ENCODE measurements at regions not wholly inside any gene's neighbourhood (a gene's known extent, or its start where the extent isn't known, plus 50 kb on each side); places are given as distances from the start of the nearest gene placed in this dataset.

DNA sequence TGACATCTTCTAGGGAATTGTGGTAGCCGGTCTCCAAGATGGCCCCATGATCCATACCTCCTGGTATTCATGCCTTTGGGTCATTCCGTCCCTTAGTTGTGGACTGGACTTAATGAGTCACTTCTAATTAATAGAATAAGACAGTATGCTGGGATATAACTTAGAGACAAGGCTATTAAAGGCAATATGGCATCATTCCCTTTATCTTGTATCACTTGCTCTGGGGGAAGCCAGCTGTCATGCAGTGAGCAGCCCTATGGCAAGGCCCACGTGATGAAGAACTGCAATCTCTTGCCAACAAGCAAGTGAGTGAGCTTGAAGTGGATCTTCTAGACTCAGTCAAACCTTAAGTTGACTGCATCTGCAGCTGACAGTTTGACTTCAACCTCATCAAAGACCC, 97.8 kb upstream of the MED13 start:
- WGBS (ENCODE audit: insufficient coverage), result 80% methylated on average over 1 of the region's 3 CpGs

GRCh38 chr17:62161405-62162148, 96.5 kb upstream of the MED13 start:
- Histone ChIP-seq H3K27ac (ENCODE audit: low read length) (no peak overlapping the region), H3K4me1 (ENCODE audit: control insufficient read depth in 1 of 2, extremely low read depth in 1 of 2, insufficient read depth in 2 of 2, low read length in 2 of 2) (peaks cover 0 to 6% of the 10 kb centered on the region in 2 experiments), H3K9me3 (no peaks in the 10 kb centered on the region), H3K36me3 (ENCODE audit: control insufficient read depth in 2 of 2, extremely low read depth in 1 of 2, insufficient read depth in 1 of 2, low read length in 1 of 2) (no peaks in the 10 kb centered on the region), H3K27me3 (replicated peaks in 1 of 2; ENCODE audit: control insufficient read depth in 2 of 2, extremely low read depth in 1 of 2, insufficient read depth in 2 of 2, low read length in 1 of 2) (no peaks in the 10 kb centered on the region), H3K4me3 (ENCODE audit: control insufficient read depth in 1 of 2, extremely low read depth in 1 of 2, low read length in 1 of 2) (no peak overlapping the region)
- peaks cover 7 to 9% of the 10 kb centered on the region in 2 donors for H3K27me3 Mint-ChIP-seq
- H3K36me3 Mint-ChIP-seq, result no peaks in the 10 kb centered on the region
- no peak for ATAC-seq (replicated peaks in 1 of 4)
- ChIA-PET CTCF (no interaction called here), POLR2A (interaction anchor here in 1 of 2 donors (0.6 kb wide), 1 partner anchor 41 kb away, joined by 4 read pairs; no protein-coding TSS in a partner anchor)
- WGBS (ENCODE audit: insufficient coverage), result no CpG with 5 or more reads among the region's 6 CpGs
- DNase-seq, result no peak
- no peaks in the 10 kb centered on the region for H3K9me3 Mint-ChIP-seq
- H3K4me1 Mint-ChIP-seq, result peaks cover 8 to 9% (median 9%) of the 10 kb centered on the region in 3 donors
- H3K27ac Mint-ChIP-seq, result no peak overlapping the region
- H3K4me3 Mint-ChIP-seq, result no peak overlapping the region

More for the DNA sequence above, 97.8 kb upstream of the MED13 start:
- no peak overlapping the region for H3K27ac ChIP-seq (ENCODE audit: low read length)
- Mint-ChIP-seq H3K27me3 (peaks cover 4 to 6% of the 10 kb centered on the region in 2 donors), H3K4me3 (no peak overlapping the region), H3K9me3 (no peaks in the 10 kb centered on the region), H3K4me1 (peaks cover 8 to 9% (median 9%) of the 10 kb centered on the region in 3 donors), H3K36me3 (no peaks in the 10 kb centered on the region), H3K27ac (no peak overlapping the region)
- no peaks in the 10 kb centered on the region for H3K27me3 ChIP-seq (replicated peaks in 1 of 2; ENCODE audit: control insufficient read depth in 2 of 2, extremely low read depth in 1 of 2, insufficient read depth in 2 of 2, low read length in 1 of 2)
- H3K9me3 ChIP-seq, result no peaks in the 10 kb centered on the region
- ChIA-PET POLR2A (no interaction called here), CTCF (no interaction called here)
- ATAC-seq (replicated peaks in 1 of 4) (no peak), DNase-seq (no peak)
- no peak overlapping the region for H3K4me3 ChIP-seq (ENCODE audit: control insufficient read depth in 1 of 2, extremely low read depth in 1 of 2, low read length in 1 of 2)
- no peaks in the 10 kb centered on the region for H3K36me3 ChIP-seq (ENCODE audit: control insufficient read depth in 2 of 2, extremely low read depth in 1 of 2, insufficient read depth in 1 of 2, low read length in 1 of 2)
- H3K4me1 ChIP-seq (ENCODE audit: control insufficient read depth in 1 of 2, extremely low read depth in 1 of 2, insufficient read depth in 2 of 2, low read length in 2 of 2), result peaks cover 0 to 6% of the 10 kb centered on the region in 2 experiments

DNA sequence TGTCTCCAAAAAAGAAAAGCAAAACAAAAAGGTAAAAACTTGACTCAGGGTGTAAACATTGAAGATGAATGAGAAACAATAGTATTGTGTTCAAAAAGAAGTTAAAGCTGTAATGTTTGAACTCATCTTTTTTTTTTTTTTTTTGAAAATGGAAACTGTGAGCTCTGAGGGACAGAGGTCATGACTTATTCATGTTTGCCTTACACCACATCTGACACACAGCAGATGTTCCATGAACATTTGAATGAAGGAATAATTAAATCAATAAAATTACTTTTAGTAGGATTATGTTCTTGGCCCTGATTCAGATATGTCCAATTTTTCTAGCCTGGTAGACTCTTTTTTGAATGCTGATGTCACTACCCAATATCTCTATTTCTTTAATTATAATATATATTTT, 95.7 kb upstream of the MED13 start:
- H3K4me1 ChIP-seq (ENCODE audit: control insufficient read depth in 1 of 2, extremely low read depth in 1 of 2, insufficient read depth in 2 of 2, low read length in 2 of 2), result peaks cover 0 to 6% of the 10 kb centered on the region in 2 experiments
- H3K9me3 ChIP-seq, result no peaks in the 10 kb centered on the region
- ChIA-PET CTCF (no interaction called here), POLR2A (interaction anchor here in 1 of 2 donors (0.6 kb wide), 1 partner anchor 40 kb away, joined by 4 read pairs; no protein-coding TSS in a partner anchor)
- Mint-ChIP-seq H3K4me3 (no peak overlapping the region), H3K27me3 (peaks cover 9 to 11% of the 10 kb centered on the region in 2 donors), H3K9me3 (no peaks in the 10 kb centered on the region), H3K27ac (no peak overlapping the region), H3K36me3 (no peaks in the 10 kb centered on the region), H3K4me1 (peaks cover 8 to 9% (median 9%) of the 10 kb centered on the region in 3 donors)
- H3K27me3 ChIP-seq (replicated peaks in 1 of 2; ENCODE audit: control insufficient read depth in 2 of 2, extremely low read depth in 1 of 2, insufficient read depth in 2 of 2, low read length in 1 of 2), result peaks cover 0 to 3% of the 10 kb centered on the region in 2 experiments
- no peaks in the 10 kb centered on the region for H3K36me3 ChIP-seq (ENCODE audit: control insufficient read depth in 2 of 2, extremely low read depth in 1 of 2, insufficient read depth in 1 of 2, low read length in 1 of 2)
- no peak overlapping the region for H3K4me3 ChIP-seq (ENCODE audit: control insufficient read depth in 1 of 2, extremely low read depth in 1 of 2, low read length in 1 of 2)
- DNase-seq (no peak), ATAC-seq (replicated peaks in 1 of 4) (no peak)
- no peak overlapping the region for H3K27ac ChIP-seq (ENCODE audit: low read length)

DNA sequence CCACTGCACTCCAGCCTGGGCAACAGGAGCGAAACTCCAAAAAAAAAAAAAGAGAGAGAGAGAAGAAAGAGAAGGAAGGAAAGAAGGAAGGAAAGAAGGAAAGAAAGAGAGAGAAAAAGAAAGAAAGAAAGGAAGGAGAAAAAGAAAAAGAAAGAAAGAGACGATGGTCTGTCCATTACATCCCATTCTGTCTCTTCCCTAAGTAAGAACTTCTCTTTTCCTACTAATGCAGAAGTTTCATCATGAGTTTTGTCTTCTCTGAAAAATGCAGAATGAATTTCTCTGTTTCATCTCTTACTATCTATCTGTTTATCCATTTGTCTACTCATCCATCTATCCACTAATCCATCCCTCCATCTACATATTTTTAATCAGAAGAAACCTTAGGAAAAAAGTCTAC, 94.9 kb upstream of the MED13 start:
- no CpG with 5 or more reads among the region's 2 CpGs for WGBS (ENCODE audit: insufficient coverage)
- Mint-ChIP-seq H3K4me3 (no peak overlapping the region), H3K36me3 (no peaks in the 10 kb centered on the region), H3K27ac (no peak overlapping the region), H3K4me1 (peaks cover 3 to 4% (median 3%) of the 10 kb centered on the region in 3 donors), H3K27me3 (peaks cover 9 to 11% of the 10 kb centered on the region in 2 donors), H3K9me3 (no peaks in the 10 kb centered on the region)
- DNase-seq (no peak), ATAC-seq (replicated peaks in 1 of 4) (no peak)
- ChIA-PET CTCF (no interaction called here), POLR2A (no interaction called here)
- no peak overlapping the region for H3K4me3 ChIP-seq (ENCODE audit: control insufficient read depth in 1 of 2, extremely low read depth in 1 of 2, low read length in 1 of 2)
- peaks cover 0 to 3% of the 10 kb centered on the region in 2 experiments for H3K27me3 ChIP-seq (replicated peaks in 1 of 2; ENCODE audit: control insufficient read depth in 2 of 2, extremely low read depth in 1 of 2, insufficient read depth in 2 of 2, low read length in 1 of 2)
- H3K4me1 ChIP-seq (ENCODE audit: control insufficient read depth in 1 of 2, extremely low read depth in 1 of 2, insufficient read depth in 2 of 2, low read length in 2 of 2), result no peaks in the 10 kb centered on the region
- no peaks in the 10 kb centered on the region for H3K36me3 ChIP-seq (ENCODE audit: control insufficient read depth in 2 of 2, extremely low read depth in 1 of 2, insufficient read depth in 1 of 2, low read length in 1 of 2)
- H3K9me3 ChIP-seq, result no peaks in the 10 kb centered on the region
- H3K27ac ChIP-seq (ENCODE audit: low read length), result no peak overlapping the region

DNA sequence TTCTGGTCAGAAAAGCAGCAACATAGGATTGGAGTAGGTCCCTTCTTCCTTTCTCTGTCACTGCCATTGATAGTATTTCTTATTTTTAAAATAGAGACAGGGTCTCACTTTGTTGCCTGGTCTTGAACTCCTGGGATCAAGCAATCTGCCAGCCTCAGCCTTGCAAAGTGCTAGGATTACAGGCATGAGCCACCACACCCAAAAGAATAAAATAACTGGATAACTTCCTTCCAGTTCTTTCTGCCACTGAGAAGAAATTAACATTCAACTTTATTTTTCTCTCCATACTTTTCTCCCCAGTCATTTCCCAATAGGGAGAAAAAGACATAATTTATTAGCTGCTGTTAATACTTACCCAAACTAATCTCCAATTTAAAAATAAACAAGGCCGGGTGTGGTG, 91.9 kb upstream of the MED13 start:
- no peak overlapping the region for H3K27ac ChIP-seq (ENCODE audit: low read length)
- peaks cover 9 to 15% of the 10 kb centered on the region in 2 donors for H3K27me3 Mint-ChIP-seq
- ATAC-seq (replicated peaks in 1 of 4), result no peak
- no peak overlapping the region for H3K4me3 Mint-ChIP-seq
- H3K4me1 ChIP-seq (ENCODE audit: control insufficient read depth in 1 of 2, extremely low read depth in 1 of 2, insufficient read depth in 2 of 2, low read length in 2 of 2), result no peaks in the 10 kb centered on the region
- no peaks in the 10 kb centered on the region for H3K4me1 Mint-ChIP-seq
- ChIA-PET CTCF (no interaction called here), POLR2A (interaction anchor here in 1 of 2 donors (0.7 kb wide), 1 partner anchor 630 kb away, joined by 3 read pairs; no protein-coding TSS in a partner anchor)
- H3K27ac Mint-ChIP-seq, result no peak overlapping the region
- no peaks in the 10 kb centered on the region for H3K9me3 ChIP-seq
- H3K4me3 ChIP-seq (ENCODE audit: control insufficient read depth in 1 of 2, extremely low read depth in 1 of 2, low read length in 1 of 2), result no peak overlapping the region
- WGBS (ENCODE audit: insufficient coverage), result 100% methylated on average over 1 of the region's 1 CpG
- DNase-seq, result no peak
- no peaks in the 10 kb centered on the region for H3K36me3 ChIP-seq (ENCODE audit: control insufficient read depth in 2 of 2, extremely low read depth in 1 of 2, insufficient read depth in 1 of 2, low read length in 1 of 2)
- no peaks in the 10 kb centered on the region for H3K9me3 Mint-ChIP-seq
- H3K27me3 ChIP-seq (replicated peaks in 1 of 2; ENCODE audit: control insufficient read depth in 2 of 2, extremely low read depth in 1 of 2, insufficient read depth in 2 of 2, low read length in 1 of 2), result peaks cover 0 to 8% of the 10 kb centered on the region in 2 experiments
- no peaks in the 10 kb centered on the region for H3K36me3 Mint-ChIP-seq

DNA sequence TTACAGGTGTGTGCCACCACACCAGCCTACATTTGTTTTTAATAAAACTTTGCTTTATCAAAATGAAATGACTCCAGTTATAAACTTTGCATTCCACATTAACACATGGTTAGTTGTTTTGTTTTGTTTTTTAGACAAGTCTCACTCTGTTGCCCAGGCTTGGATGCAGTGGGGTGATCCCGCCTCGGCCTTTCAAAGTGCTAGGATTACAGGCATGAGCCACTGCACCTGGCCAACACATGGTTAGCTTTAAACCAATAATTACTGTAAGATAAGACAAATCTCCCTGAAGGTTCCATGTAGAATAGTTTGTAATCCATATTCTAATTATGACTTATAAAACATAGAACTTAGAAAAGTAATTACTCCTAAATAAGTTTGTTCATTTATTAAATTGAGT, 89.8 kb upstream of the MED13 start:
- Histone ChIP-seq H3K4me3 (ENCODE audit: control insufficient read depth in 1 of 2, extremely low read depth in 1 of 2, low read length in 1 of 2) (no peak overlapping the region), H3K27ac (ENCODE audit: low read length) (no peak overlapping the region), H3K9me3 (no peaks in the 10 kb centered on the region), H3K27me3 (replicated peaks in 1 of 2; ENCODE audit: control insufficient read depth in 2 of 2, extremely low read depth in 1 of 2, insufficient read depth in 2 of 2, low read length in 1 of 2) (peaks cover 0 to 9% of the 10 kb centered on the region in 2 experiments), H3K36me3 (ENCODE audit: control insufficient read depth in 2 of 2, extremely low read depth in 1 of 2, insufficient read depth in 1 of 2, low read length in 1 of 2) (no peaks in the 10 kb centered on the region), H3K4me1 (ENCODE audit: control insufficient read depth in 1 of 2, extremely low read depth in 1 of 2, insufficient read depth in 2 of 2, low read length in 2 of 2) (no peaks in the 10 kb centered on the region)
- H3K27ac Mint-ChIP-seq, result no peak overlapping the region
- no peak overlapping the region for H3K4me3 Mint-ChIP-seq
- no peaks in the 10 kb centered on the region for H3K36me3 Mint-ChIP-seq
- POLR2A ChIA-PET, result no interaction called here
- no peaks in the 10 kb centered on the region for H3K4me1 Mint-ChIP-seq
- DNase-seq (no peak), ATAC-seq (replicated peaks in 1 of 4) (no peak)
- H3K9me3 Mint-ChIP-seq, result no peaks in the 10 kb centered on the region
- peaks cover 9 to 15% of the 10 kb centered on the region in 2 donors for H3K27me3 Mint-ChIP-seq
- CTCF ChIA-PET, result no interaction called here
- no CpG with 5 or more reads among the region's 2 CpGs for WGBS (ENCODE audit: insufficient coverage)
